Right cardiac atrium (tissue), 5 donors: ENCODE measurements at regions not wholly inside any gene's neighbourhood (a gene's known extent, or its start where the extent isn't known, plus 50 kb on each side); places are given as distances from the start of the nearest gene placed in this dataset.

Experiments
- ATAC-seq, 2 donors: fragments of 200-7000 bp; cut with Tn5 transposase; one replicate each; pipeline versions ENCODE4 v1.8.0 to v1.9.1; 2020; ENCODE audit warnings: moderate library complexity in 2 of 2, mild to moderate bottlenecking in 1 of 2
- DNase-seq, 3 donors: peaks; one replicate each; pipeline ENCODE4 v3.0.0-alpha.2; 2020
- H3K27ac ChIP-seq: one replicate; pipeline ENCODE4 v1.5.1; 2013; ENCODE audit warnings: mild to moderate bottlenecking, low read length, control low read depth, moderate library complexity
- H3K27me3 ChIP-seq: one replicate; pipeline ENCODE4 v1.6.1; 2013; ENCODE audit not compliant: control insufficient read depth, insufficient read depth
- H3K4me1 ChIP-seq: one replicate; pipeline ENCODE4 v1.6.1; 2013; ENCODE audit warnings: low read length; ENCODE audit not compliant: control insufficient read depth, insufficient read depth
- H3K4me3 ChIP-seq: one replicate; pipeline ENCODE4 v1.5.1; 2013; ENCODE audit warnings: low read length, control low read depth
- H3K9me3 ChIP-seq: one replicate; pipeline ENCODE4 v1.6.1; 2013; ENCODE audit warnings: low read length; ENCODE audit not compliant: control insufficient read depth
- WGBS: extraction: QIAGEN DNeasy Blood & Tissue Kit; methylation state at CpG from one replicate; pipeline ENCODE4 v1.1.7; 2013; 5-methylcytosine and 5-hydroxymethylcytosine counted together
- intact Hi-C, 4 donors: fragments of 100-400 bp; cut with DNase I; formaldehyde crosslinking; loops; one replicate each; pipeline versions ENCODE4 v1.11.0 to v1.14.0; 2022 to 2023
- donor health status: healthy with polysubstance abuse.
- donor health status: DM: no; HTN: yes; CAD: no.
- donor health status: DM: no; HTN: no; CAD: no.
- donor health status: DM: no; HTN: yes; CAD: no; lungs with severe emphysema.
- donor health status: DM: yes; HTN: yes; CAD: no.

- Histone ChIP-seq H3K4me3 (no peak overlapping the region), H3K27me3 (no peaks in the 10 kb centered on the region), H3K27ac (no peak overlapping the region), H3K9me3 (no peaks in the 10 kb centered on the region), H3K4me1 (no peaks in the 10 kb centered on the region)
- DNase-seq, result no peak
- intact Hi-C loops, result no loop called here
- WGBS, result 61% methylated on average over 3 of the region's 3 CpGs
- ATAC-seq, result no peak
Observed at GRCh38 chr6:15970517-15970916, 158.4 kb upstream of the MYLIP start.

GRCh38 chr6:15969236-15969778 is 159.6 kb upstream of the MYLIP start:
- no peak for ATAC-seq
- Histone ChIP-seq H3K9me3 (no peaks in the 10 kb centered on the region), H3K4me3 (no peak overlapping the region), H3K4me1 (no peaks in the 10 kb centered on the region), H3K27ac (no peak overlapping the region), H3K27me3 (no peaks in the 10 kb centered on the region)
- intact Hi-C loops, result no loop called here
- WGBS, result 81% methylated on average over 3 of the region's 3 CpGs
- no peak for DNase-seq

- H3K27ac ChIP-seq, result no peak overlapping the region
- ATAC-seq (no peak), DNase-seq (no peak)
- H3K9me3 ChIP-seq, result no peaks in the 10 kb centered on the region
- intact Hi-C loops, result no loop called here
- 62% methylated on average over 3 of the region's 3 CpGs for WGBS
- no peak overlapping the region for H3K4me3 ChIP-seq
- H3K4me1 ChIP-seq, result no peaks in the 10 kb centered on the region
- no peaks in the 10 kb centered on the region for H3K27me3 ChIP-seq
Observed at GRCh38 chr6:15968519-15968918, 160.4 kb upstream of the MYLIP start.

GRCh38 chr6:15966000-15966520 is 162.8 kb upstream of the MYLIP start:
- intact Hi-C loops, result no loop called here
- Histone ChIP-seq H3K27ac (no peak overlapping the region), H3K9me3 (no peaks in the 10 kb centered on the region), H3K4me3 (no peak overlapping the region), H3K4me1 (no peaks in the 10 kb centered on the region), H3K27me3 (no peaks in the 10 kb centered on the region)
- no peak for DNase-seq
- WGBS, result 77% methylated on average over 4 of the region's 5 CpGs
- no peak for ATAC-seq

- H3K27me3 ChIP-seq, result no peaks in the 10 kb centered on the region
- no peak overlapping the region for H3K27ac ChIP-seq
- ATAC-seq (peak in 1 of 2 donors; percentile 58), DNase-seq (no peak)
- H3K9me3 ChIP-seq, result no peaks in the 10 kb centered on the region
- intact Hi-C loops, result no loop called here
- WGBS, result 50% methylated on average over 2 of the region's 2 CpGs
- H3K4me1 ChIP-seq, result no peaks in the 10 kb centered on the region
- no peak overlapping the region for H3K4me3 ChIP-seq
Observed at GRCh38 chr6:15962449-15962764, 166.5 kb upstream of the MYLIP start.

- no peak for DNase-seq
- H3K4me1 ChIP-seq, result no peaks in the 10 kb centered on the region
- no peak for ATAC-seq
- H3K9me3 ChIP-seq, result no peaks in the 10 kb centered on the region
- H3K27me3 ChIP-seq, result no peaks in the 10 kb centered on the region
- intact Hi-C loops, result no loop called here
- no peak overlapping the region for H3K27ac ChIP-seq
- no peak overlapping the region for H3K4me3 ChIP-seq
- WGBS, result 94% methylated on average over 3 of the region's 3 CpGs
Observed at GRCh38 chr6:15961635-15962448, 167.0 kb upstream of the MYLIP start.

GRCh38 chr6:15960740-15961634 is 167.9 kb upstream of the MYLIP start:
- no peaks in the 10 kb centered on the region for H3K9me3 ChIP-seq
- ATAC-seq, result no peak
- DNase-seq, result peak in 1 of 3 donors; percentile 27
- H3K27me3 ChIP-seq, result no peaks in the 10 kb centered on the region
- H3K27ac ChIP-seq, result no peak overlapping the region
- no peaks in the 10 kb centered on the region for H3K4me1 ChIP-seq
- intact Hi-C loops, result no loop called here
- 75% methylated on average over 7 of the region's 7 CpGs for WGBS
- H3K4me3 ChIP-seq, result no peak overlapping the region

- ATAC-seq (no peak), DNase-seq (no peak)
- 93% methylated on average over 2 of the region's 2 CpGs for WGBS
Observed at GRCh38 chr6:15957655-15958169, 171.2 kb upstream of the MYLIP start.

GRCh38 chr6:15956205-15957106 is 172.4 kb upstream of the MYLIP start:
- ATAC-seq (no peak), DNase-seq (no peak)
- no peaks in the 10 kb centered on the region for H3K27me3 ChIP-seq
- WGBS, result 64% methylated on average over 14 of the region's 14 CpGs
- intact Hi-C loops, result no loop called here
- H3K4me3 ChIP-seq, result no peak overlapping the region
- no peak overlapping the region for H3K27ac ChIP-seq
- H3K9me3 ChIP-seq, result no peaks in the 10 kb centered on the region
- H3K4me1 ChIP-seq, result peaks cover 5% of the 10 kb centered on the region

More at GRCh38 chr6:15957655-15958169, 171.2 kb upstream of the MYLIP start:
- Histone ChIP-seq H3K27me3 (no peaks in the 10 kb centered on the region), H3K9me3 (no peaks in the 10 kb centered on the region), H3K4me1 (peaks cover 5% of the 10 kb centered on the region), H3K27ac (no peak overlapping the region), H3K4me3 (no peak overlapping the region)
- intact Hi-C loops, result no loop called here

- DNase-seq (no peak), ATAC-seq (no peak)
- intact Hi-C loops, result no loop called here
- Histone ChIP-seq H3K4me3 (no peak overlapping the region), H3K4me1 (peaks cover 5% of the 10 kb centered on the region), H3K9me3 (no peaks in the 10 kb centered on the region), H3K27ac (no peak overlapping the region), H3K27me3 (no peaks in the 10 kb centered on the region)
- 93% methylated on average over 3 of the region's 3 CpGs for WGBS
Observed at GRCh38 chr6:15955484-15955883, 173.4 kb upstream of the MYLIP start.
